Left ventricle myocardium inferior (tissue), 1 donor: ENCODE measurements at regions not wholly inside any gene's neighbourhood (a gene's known extent, or its start where the extent isn't known, plus 50 kb on each side); places are given as distances from the start of the nearest gene placed in this dataset.

Source experiments
- DNase-seq: peaks from one replicate; pipeline ENCODE4 v3.0.0-alpha.2; 2020
- H3K27ac ChIP-seq: fragments of 200-600 bp; replicated peaks from 2 replicates; pipeline ENCODE4 v1.8.0; 2021
- H3K27me3 ChIP-seq: fragments of 200-600 bp; 2 replicates; pipeline ENCODE4 v1.8.0; 2021; ENCODE audit warnings: low read depth
- H3K36me3 ChIP-seq: fragments of 200-600 bp; 2 replicates; pipeline ENCODE4 v1.8.0; 2021
- H3K4me1 ChIP-seq: fragments of 200-600 bp; 2 replicates; pipeline ENCODE4 v1.8.0; 2021
- H3K4me3 ChIP-seq: fragments of 200-600 bp; 2 replicates; pipeline ENCODE4 v1.8.0; 2021; ENCODE audit warnings: mild to moderate bottlenecking, moderate library complexity
- H3K9me3 ChIP-seq: fragments of 200-600 bp; replicated peaks from 2 replicates; pipeline ENCODE4 v1.8.0; 2021
- intact Hi-C: fragments of 100-400 bp; cut with micrococcal nuclease; formaldehyde crosslinking; loops from one replicate; pipeline ENCODE4 v1.11.0; 2022
- TF ChIP-seq, protein P1 (sequence below): fragments of 200-600 bp; IDR thresholded peaks from 2 replicates; pipeline ENCODE4 v1.8.0; 2021; ENCODE audit warnings: antibody characterized with exemption, mild to moderate bottlenecking, borderline replicate concordance
- donor health status: DM: no; HTN: yes; CAD: no; lungs with severe emphysema.

GRCh38 chr1:60376196-60376595, 302.6 kb upstream of the C1orf87 start:
- no peak for DNase-seq

DNA sequence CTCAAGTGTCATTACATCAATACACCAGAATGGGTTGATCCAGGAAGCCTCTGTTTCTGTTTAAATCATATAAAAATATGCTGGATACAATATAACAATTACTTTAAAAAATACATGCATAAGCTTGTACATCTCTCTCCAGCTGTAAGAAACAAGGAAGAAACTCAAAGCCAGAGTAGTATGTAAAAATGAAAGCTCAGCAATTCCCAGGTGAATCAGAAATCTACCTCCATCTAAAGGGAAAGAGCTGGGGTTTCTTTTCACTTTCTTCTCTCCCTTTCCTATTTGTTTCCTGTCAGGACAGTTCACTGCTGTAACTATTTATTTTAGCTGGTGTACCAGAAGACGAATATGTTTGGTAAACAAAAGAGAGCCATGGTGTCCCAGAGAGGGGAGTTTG, 301.0 kb upstream of the C1orf87 start:
- Histone ChIP-seq H3K27ac (no peak overlapping the region), H3K27me3 (peaks cover 13% of the 10 kb centered on the region), H3K9me3 (peaks cover 14% of the 10 kb centered on the region), H3K4me3 (no peak overlapping the region), H3K4me1 (no peaks in the 10 kb centered on the region), H3K36me3 (no peaks in the 10 kb centered on the region)
- intact Hi-C loops = no loop called here
- no peak for DNase-seq
- TF ChIP-seq, protein P1, sequence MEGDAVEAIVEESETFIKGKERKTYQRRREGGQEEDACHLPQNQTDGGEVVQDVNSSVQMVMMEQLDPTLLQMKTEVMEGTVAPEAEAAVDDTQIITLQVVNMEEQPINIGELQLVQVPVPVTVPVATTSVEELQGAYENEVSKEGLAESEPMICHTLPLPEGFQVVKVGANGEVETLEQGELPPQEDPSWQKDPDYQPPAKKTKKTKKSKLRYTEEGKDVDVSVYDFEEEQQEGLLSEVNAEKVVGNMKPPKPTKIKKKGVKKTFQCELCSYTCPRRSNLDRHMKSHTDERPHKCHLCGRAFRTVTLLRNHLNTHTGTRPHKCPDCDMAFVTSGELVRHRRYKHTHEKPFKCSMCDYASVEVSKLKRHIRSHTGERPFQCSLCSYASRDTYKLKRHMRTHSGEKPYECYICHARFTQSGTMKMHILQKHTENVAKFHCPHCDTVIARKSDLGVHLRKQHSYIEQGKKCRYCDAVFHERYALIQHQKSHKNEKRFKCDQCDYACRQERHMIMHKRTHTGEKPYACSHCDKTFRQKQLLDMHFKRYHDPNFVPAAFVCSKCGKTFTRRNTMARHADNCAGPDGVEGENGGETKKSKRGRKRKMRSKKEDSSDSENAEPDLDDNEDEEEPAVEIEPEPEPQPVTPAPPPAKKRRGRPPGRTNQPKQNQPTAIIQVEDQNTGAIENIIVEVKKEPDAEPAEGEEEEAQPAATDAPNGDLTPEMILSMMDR = no peak

More at GRCh38 chr1:60376196-60376595, 302.6 kb upstream of the C1orf87 start:
- Histone ChIP-seq H3K27me3 (peaks cover 13% of the 10 kb centered on the region), H3K36me3 (no peaks in the 10 kb centered on the region), H3K4me1 (no peaks in the 10 kb centered on the region), H3K9me3 (peaks cover 19% of the 10 kb centered on the region), H3K27ac (no peak overlapping the region), H3K4me3 (no peak overlapping the region)
- intact Hi-C loops = no loop called here
- TF ChIP-seq, protein P1 = no peak

- H3K27ac ChIP-seq = no peak overlapping the region
- TF ChIP-seq, protein P1 = no peak
- no peaks in the 10 kb centered on the region for H3K36me3 ChIP-seq
- H3K9me3 ChIP-seq = peaks cover 14% of the 10 kb centered on the region
- DNase-seq = no peak
- intact Hi-C loops = no loop called here
- peaks cover 7% of the 10 kb centered on the region for H3K27me3 ChIP-seq
- no peaks in the 10 kb centered on the region for H3K4me1 ChIP-seq
- H3K4me3 ChIP-seq = no peak overlapping the region
These were observed 294.0 kb upstream of the C1orf87 start for GRCh38 chr1:60367532-60367931.

- TF ChIP-seq, protein P1 = no peak
- Histone ChIP-seq H3K27ac (no peak overlapping the region), H3K36me3 (no peaks in the 10 kb centered on the region), H3K27me3 (peaks cover 7% of the 10 kb centered on the region), H3K4me3 (no peak overlapping the region), H3K4me1 (no peaks in the 10 kb centered on the region), H3K9me3 (no peaks in the 10 kb centered on the region)
- intact Hi-C loops = no loop called here
- DNase-seq = no peak
These were observed 285.9 kb upstream of the C1orf87 start for GRCh38 chr1:60359431-60359830.

- peaks cover 7% of the 10 kb centered on the region for H3K27me3 ChIP-seq
- H3K36me3 ChIP-seq = no peaks in the 10 kb centered on the region
- no peak overlapping the region for H3K27ac ChIP-seq
- H3K4me1 ChIP-seq = no peaks in the 10 kb centered on the region
- no peak overlapping the region for H3K4me3 ChIP-seq
- DNase-seq = no peak
- TF ChIP-seq, protein P1 = no peak
- intact Hi-C loops = no loop called here
- H3K9me3 ChIP-seq = no peaks in the 10 kb centered on the region
These were observed 277.0 kb upstream of the C1orf87 start for GRCh38 chr1:60350531-60350930.

DNA sequence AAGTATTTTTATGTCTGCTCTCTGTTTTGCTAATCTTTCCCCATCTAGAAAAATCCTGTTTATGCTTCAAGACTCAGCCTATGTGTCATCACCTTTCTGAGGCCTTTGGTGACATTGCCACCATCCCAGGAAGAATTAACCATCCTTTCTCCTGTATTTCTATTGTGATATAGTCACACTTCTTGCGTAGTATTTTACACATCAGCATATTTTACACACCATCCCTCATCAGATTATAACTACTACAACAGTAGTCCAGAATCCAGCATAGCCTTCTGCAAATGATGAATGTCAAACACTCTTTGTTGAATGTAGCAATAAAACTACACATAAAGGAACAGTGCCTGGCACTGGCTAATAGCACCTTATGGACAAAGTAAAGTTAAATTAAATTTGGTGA, 275.3 kb upstream of the C1orf87 start:
- H3K4me1 ChIP-seq = no peaks in the 10 kb centered on the region
- no peaks in the 10 kb centered on the region for H3K36me3 ChIP-seq
- H3K9me3 ChIP-seq = no peaks in the 10 kb centered on the region
- H3K4me3 ChIP-seq = no peak overlapping the region
- intact Hi-C loops = no loop called here
- TF ChIP-seq, protein P1 = no peak
- no peaks in the 10 kb centered on the region for H3K27me3 ChIP-seq
- no peak overlapping the region for H3K27ac ChIP-seq
- DNase-seq = no peak
